GM12872 (cell line): ENCODE measurements at regions not wholly inside any gene's neighbourhood (a gene's known extent, or its start where the extent isn't known, plus 50 kb on each side); places are given as distances from the start of the nearest gene placed in this dataset.

ENCODE experiments used
- CTCF ChIP-seq: IDR thresholded peaks from 3 replicates; pipeline ENCODE4 v1.5.1; 2011; ENCODE audit warnings: low read depth, mild to moderate bottlenecking, low read length, moderate library complexity; ENCODE audit not compliant: insufficient read depth

GRCh38 chr6:139858429-139858828 is 484.0 kb upstream of the CITED2 start:
- no peak for TF ChIP-seq CTCF

- no peak for TF ChIP-seq CTCF
These were observed 482.7 kb upstream of the CITED2 start for GRCh38 chr6:139857143-139857542.

GRCh38 chr6:139856562-139856961 is 482.1 kb upstream of the CITED2 start:
- no peak for TF ChIP-seq CTCF

GRCh38 chr6:139855671-139856311 is 481.3 kb upstream of the CITED2 start:
- no peak for TF ChIP-seq CTCF

GRCh38 chr6:139853302-139853992 is 479.0 kb upstream of the CITED2 start:
- TF ChIP-seq CTCF, result no peak

GRCh38 chr6:139852488-139853140 is 478.2 kb upstream of the CITED2 start:
- no peak for TF ChIP-seq CTCF

GRCh38 chr6:139852067-139852466 is 477.6 kb upstream of the CITED2 start:
- no peak for TF ChIP-seq CTCF
